ENCODE measurements at regions not wholly inside any gene's neighbourhood (a gene's known extent, or its start where the extent isn't known, plus 50 kb on each side); places are given as distances from the start of the nearest gene placed in this dataset.

DNA sequence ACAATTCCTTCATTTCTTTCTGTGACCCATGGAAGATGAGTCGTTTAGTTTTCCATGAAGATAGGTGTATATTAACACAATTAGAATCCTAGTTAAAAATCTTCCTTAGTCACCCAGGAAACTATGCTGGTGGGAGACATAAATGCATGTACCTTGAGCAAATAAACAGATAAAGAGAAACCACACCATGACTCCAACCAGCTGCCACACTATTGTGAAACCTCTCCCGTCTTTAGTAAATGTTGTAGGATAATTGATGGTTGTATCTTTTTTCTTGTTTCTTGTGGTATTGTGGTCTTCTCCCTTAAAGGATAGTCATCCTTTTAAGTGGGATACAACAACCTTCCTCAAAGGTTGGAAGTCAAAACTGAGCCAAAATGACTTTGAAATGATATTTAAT is 103.8 kb upstream of the LEF1 start:
- no peak for DNase-seq (ENCODE audit: low spot score)

DNA sequence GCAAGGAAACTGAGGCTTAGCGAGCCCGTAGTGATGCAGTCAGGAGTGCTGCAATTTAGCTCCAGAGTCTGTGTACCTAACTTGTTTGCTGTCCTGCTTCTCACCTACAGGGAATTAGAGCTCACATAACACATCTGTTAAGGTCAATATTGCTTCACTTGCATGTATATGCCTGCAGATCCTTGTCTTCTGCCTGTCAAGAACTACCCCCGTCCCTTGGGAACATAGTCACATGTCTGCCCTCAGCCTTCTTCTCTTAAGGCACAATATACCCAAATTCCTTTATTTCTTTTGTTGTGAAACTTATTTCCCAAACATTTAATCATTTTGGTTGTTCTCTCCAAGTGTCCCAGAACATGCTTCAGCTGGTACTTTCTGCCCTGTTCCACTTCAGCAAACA is 103.3 kb upstream of the LEF1 start:
- DNase-seq (ENCODE audit: low spot score) = no peak

DNA sequence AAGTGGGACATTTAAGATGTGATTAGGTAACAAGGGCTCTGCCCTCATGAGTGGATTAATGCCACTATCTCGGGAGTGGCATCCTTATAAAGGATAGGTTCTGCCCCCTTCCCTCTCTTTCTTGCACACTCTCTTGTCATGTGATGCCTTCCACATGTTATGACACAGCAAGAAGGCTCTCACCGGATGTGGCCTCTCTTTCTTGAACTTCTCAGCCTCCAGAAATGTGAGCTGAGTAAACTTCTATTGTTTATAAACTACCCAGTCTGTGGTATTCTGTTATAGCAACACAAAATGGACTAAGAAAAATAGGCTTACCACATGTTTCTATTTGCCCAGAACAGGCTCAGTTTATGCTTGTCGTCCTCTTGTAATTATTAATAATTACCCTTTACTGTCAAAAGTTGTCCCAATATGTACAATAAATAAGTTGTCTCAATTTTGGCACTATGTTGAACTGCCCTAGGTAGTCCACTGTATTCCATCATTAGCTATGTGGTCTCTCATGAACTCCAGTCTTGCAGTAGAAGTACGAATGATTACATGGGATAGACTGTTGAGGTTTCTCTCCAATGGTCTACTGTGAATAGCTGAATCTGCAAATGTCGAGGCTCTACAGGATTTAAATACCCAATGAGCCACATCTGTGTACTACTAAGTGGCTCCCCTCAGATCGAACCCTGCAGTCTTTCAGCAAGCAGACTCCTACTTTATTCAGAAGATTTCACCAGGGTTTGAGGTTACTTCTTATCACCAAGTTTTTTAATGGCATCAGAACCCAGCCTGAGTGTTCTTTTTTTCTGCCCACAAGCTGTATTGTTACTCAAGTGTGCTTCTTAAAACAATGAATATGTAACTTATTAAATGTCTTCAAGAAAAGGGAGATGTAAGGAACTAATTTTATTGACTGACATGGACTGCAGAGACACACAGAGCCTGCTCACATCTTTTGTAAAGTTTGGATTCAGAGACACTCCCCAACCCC is 102.0 kb upstream of the LEF1 start:
- no peak for DNase-seq (ENCODE audit: low spot score)

DNA sequence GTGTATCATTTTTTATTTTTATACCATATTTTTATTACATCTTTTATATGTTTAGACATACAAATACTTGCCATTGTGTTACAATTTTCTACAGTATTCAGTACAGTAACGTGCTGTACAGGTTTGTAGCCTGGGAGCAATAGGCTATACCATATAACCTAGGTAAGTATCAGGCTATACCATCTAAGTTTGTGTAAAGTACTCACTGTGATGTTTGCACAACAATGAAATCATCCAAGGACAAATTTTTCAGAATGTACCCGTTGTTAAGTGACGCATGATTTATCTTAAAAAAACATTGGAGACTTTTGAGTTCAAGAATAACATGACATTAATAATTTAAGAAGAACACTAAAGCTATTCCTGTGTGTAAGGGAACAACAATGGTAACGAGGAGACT is 96.0 kb upstream of the LEF1 start:
- no peak for DNase-seq (ENCODE audit: low spot score)

DNA sequence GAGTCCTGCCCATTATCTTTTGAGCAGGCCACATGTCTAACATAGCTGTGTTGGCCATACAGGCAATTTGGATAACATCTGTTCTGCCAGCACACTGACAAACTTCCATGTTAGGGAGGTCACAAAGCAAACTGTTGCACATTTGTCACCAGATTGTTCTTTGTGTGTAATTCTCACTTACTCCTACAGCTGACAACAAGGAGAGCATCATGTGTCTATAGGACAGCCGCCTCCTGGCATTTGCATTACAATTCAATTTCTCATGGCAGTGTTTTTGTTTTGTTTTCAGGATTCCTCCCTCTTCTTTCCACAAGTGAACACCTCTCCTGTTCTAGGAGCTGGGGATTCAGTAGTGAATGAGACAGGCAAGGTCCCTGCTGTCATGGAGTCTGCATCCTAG is 94.3 kb upstream of the LEF1 start:
- no peak for DNase-seq (ENCODE audit: low spot score)

DNA sequence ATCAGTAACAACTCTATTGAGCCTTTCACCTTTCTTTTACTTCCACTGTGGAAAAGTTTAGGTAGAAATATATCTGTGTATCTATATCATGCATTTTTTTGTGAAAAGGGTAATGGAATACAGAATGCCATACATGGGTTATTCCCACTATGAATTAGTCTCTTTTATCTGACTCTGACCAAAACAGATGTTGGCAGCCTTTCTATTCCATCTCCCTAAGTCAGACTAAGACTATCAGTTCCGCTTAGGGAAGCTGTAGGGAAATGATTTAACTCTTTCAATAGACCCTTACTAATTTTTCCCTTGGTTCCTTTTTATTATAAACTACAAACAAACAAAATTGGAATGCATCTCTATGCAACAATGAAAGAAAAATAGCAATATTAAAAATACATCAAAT is 92.3 kb upstream of the LEF1 start:
- DNase-seq (ENCODE audit: low spot score) = no peak

DNA sequence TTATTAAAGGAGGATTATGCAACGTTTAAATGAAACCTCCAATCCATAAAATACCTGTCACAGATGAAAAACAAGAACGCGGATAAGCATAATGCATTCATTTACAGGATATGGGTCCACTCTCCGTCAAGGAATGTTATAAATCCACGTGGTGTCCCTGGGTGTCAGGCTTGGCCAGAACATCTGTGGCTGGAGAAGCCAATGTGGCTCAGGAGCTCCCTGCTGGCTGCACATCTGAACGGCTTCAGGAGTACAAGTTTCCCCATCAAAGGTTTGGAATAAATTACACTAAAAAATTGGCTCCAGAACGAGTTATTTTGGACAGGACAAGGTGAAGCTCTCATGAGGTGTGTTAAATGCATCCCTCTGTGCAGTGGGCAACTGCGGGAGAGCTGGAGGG is 87.8 kb upstream of the LEF1 start:
- DNase-seq (ENCODE audit: low spot score) = no peak

DNA sequence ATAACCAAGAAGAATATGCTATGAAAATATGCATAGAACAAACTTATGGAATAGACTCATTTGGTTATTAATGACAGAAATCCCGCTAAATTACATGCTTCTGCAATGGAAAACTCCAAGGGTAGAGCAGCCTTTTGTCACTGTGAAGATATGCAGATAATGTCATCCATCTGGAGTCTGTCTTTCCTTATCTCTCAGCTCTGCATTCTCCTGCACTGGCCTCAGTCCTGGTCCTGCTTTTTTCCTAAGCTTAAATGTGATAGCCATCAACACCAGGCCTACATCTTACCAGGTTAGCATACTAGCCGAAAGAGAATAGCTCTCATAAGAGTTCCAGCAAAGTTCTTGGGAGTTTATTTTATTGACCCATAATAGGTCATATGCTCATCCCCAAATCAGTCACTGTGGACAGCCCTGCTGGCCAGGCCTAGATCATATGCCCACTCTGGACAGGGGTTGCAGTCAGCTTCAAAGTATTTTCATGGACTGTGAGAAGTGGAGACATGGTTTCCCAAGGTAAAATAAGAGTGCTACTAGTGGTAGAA is 86.5 kb upstream of the LEF1 start:
- no peak for DNase-seq (ENCODE audit: low spot score)

DNA sequence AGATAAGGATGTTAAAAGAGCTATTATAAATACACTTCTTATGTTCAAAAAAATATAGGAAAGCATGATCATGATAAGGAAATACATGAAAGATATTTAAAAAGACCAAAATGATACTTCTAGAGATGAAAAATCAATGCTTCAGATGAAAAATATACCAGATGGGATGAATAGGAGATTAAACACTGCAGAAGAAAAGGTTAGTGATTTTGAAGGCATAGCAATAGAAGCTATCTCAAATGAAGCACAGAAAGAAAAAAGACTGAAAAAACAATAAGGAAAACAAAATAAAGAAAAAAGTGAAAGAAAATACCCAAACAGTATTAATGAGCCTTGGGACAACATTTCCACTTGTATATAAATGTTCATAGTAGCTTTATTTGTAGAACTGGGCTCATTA is 80.7 kb upstream of the LEF1 start:
- DNase-seq (ENCODE audit: low spot score) = no peak

DNA sequence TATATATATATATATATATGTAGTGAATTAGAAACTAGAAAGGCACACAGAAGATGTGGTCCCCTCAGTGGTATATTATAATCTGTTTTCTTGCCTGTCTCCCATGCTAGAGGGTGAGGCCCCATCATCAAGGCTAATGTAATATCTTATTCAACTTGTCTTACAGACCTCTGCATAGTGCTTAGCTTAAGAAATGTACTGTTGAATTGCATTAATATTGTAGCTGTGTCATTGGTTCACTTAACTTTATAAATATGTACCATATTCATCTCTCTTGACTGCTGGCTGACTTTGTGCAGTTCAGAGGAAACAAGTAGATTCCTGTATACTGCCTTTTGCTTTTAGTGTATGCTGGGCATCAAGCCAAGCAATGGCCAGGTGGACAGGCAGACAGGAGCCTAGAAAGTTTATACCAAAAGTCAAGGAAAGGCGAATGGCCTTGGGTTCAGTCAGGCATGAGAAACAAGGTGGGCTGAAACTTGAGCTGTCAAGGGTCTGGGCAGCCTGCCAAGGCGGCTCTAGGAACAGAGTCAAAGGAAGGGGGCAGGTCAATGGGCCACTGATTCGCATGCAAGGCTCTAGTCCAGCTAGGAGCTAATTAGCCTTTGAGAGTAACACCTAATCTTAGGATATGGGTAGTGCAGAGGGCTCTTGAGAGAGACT is 78.8 kb upstream of the LEF1 start:
- no peak for DNase-seq (ENCODE audit: low spot score)

DNA sequence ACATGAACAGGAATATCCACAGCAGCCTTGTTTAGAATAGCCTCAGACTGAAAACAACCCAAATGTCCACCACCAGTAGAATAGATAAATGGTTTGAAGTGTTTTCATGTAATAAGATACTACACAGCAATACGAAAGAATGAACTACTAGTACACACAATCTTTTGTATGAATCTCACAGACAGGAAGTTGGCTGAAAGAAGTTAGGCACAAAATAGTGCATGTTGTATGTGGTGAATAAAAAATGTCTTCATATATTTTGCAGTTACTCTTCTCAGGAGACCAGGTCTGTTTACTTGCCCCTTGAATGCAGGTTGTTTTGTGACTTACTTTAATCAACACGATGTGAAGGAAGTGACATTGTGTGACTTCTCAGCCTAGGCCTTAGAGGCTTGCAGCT is 75.9 kb upstream of the LEF1 start:
- no peak for DNase-seq (ENCODE audit: low spot score)

DNA sequence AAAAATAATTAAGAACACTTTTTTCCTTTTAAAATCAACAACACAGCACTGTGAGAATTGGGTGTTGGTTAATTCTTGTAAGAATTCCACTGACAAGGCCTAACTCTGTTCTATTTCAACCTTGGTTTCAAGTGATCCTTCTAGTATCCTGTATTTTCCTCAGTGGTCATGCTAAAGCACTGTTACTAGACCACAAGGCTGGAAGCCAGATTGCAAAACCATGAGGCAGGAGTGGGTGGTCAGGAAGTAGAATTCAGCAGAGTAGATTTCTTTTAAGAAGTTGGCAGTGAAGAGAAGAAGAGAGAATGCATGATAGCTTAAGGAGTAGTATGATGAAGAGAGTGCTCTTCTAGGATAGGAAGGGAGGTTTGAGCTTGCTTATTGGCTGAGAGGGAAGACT is 71.6 kb upstream of the LEF1 start:
- no peak for DNase-seq (ENCODE audit: low spot score)

DNA sequence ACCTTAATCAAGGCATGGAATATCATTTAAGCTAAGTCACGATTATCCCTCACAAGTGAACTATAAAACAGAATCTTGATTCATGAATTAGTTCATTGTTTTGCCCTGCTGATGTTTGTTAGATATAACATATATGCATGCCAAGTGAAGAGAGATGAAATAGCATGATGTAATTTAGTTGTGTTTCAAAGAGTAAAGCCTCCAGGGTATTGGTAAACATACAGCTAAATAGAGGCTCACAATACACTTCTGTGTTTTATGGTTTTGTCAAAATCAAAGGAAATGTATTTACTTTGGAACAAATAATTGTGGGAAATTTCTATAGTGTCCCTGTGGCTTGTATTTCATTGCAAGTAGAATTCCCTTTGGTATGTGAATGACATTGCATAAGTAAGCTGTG is 69.0 kb upstream of the LEF1 start:
- DNase-seq (ENCODE audit: low spot score) = no peak

DNA sequence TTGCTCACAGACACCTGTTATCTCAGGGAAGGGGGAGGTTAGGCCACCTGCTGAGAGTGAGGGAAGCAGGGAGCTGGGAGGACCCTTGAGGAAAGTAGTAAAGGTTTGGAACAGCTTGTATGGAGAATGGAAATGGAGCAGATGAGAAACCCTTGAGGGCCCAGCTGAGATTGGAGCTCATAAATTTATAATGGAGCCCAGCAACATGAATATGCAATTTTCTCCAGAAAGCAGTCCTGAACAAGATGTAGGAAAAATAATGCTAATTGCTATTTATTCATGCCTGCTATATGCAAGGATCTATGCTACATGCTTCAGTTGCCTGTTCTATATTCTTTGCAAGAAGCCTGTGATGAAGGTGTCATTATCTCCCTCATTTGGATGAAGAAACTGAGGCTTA is 67.5 kb upstream of the LEF1 start:
- no peak for DNase-seq (ENCODE audit: low spot score)

DNA sequence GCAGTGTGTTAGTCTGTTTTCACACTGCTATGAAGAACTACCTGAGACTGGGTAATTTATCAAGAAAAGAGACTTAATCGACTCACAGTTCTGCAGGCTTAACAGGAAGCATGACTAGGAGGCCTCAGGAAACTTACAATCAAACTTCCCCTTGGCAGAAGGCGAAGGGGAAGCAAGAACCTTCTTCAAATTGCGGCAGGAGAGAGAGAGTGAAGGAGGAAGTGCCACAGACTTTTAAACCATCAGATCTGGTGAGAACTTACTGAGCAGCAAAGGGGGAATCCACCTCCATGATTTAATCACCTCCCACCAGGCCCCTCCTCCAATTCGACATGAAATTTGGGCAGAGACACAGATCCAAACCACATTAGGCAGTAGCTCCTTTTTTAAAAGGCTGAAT is 59.2 kb upstream of the LEF1 start:
- no peak for DNase-seq (ENCODE audit: low spot score)

DNA sequence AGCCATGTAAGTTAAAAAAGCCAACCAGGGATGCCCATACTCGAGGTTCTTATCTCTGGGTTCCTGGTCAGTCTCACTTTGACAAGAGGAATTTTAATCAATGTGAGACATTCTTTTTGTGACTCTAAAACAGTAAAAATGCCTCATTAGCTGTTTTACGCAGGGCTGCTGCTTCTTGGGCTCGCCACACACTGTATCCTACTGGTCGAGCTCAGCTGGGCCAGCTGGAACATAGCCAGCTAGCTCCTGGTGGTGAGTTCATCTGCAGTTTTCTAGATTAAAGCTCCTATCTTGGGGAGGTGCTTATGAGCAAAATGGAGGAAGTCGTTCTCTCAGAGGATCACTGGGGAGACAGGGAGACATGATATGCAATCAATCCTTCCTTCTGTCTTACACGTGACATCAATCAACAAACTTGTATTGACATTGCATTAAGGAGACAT is 55.9 kb upstream of the LEF1 start:
- DNase-seq (ENCODE audit: low spot score) = no peak

DNA sequence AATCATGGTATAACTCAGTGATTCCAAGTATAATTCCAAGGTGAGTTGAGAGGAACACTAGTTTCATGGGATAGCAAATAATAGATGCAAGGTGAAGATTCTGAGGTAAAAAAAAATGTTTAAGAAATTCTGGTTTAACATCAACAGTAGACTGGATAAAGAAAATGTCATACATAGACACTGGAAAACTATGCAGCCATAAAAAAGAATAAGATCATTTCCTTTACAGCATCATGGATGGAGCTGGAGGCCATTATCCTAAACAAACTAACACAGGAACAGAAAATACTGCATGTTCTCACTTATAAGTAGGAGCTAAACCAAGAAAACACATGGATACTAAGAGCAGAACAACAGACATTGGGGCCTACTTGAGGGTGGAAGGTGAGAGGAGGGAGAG is 54.6 kb upstream of the LEF1 start:
- no peak for DNase-seq (ENCODE audit: low spot score)

DNA sequence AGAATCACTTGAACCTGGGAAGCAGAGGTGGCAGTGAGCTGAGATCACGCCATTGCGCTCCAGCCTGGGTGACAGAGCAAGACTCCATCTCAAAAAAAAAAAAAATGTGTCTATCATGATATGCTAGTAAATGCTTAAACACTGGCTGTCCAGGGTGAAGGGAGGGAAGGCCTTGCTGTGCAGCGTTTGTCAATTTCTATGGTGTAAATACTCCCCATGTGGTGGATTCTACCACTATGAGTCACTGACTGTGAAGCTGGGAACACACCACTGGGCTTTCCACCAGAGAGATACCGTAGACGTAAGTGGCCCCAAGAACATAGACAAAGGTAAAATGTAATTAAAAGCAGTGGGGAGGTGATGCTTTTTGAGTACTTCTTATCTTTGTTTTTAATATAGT is 51.3 kb upstream of the LEF1 start:
- no peak for DNase-seq (ENCODE audit: low spot score)

Data from germinal center (tissue), 1 donor.